H54 (cell line): ENCODE measurements at regions not wholly inside any gene's neighbourhood (a gene's known extent, or its start where the extent isn't known, plus 50 kb on each side); places are given as distances from the start of the nearest gene placed in this dataset.

Experiments
- DNase-seq: peaks from one replicate; pipeline ENCODE4 v3.0.0; 2011; ENCODE audit warnings: low spot score, mixed read lengths; ENCODE audit not compliant: insufficient read length
- FAIRE-seq: peaks from 3 replicates; lab custom pipeline; 2011; peaks lifted over from hg19 to GRCh38; lab: Jason Lieb, UNC
- POLR2A ChIP-seq: IDR thresholded peaks from 2 replicates; pipeline ENCODE4 v1.6.1; 2011; ENCODE audit warnings: low read depth, mild to moderate bottlenecking, low read length

GRCh38 chr17:53186001-53186400 is 636.7 kb upstream of the KIF2B start:
- FAIRE-seq = no peak
- TF ChIP-seq POLR2A = no peak

GRCh38 chr17:53176629-53177028 is 646.1 kb upstream of the KIF2B start:
- no peak for TF ChIP-seq POLR2A
- FAIRE-seq (no peak), DNase-seq (no peak)

More at GRCh38 chr17:53186001-53186400, 636.7 kb upstream of the KIF2B start:
- DNase-seq = no peak

GRCh38 chr17:53168413-53168812 is 654.3 kb upstream of the KIF2B start:
- DNase-seq = no peak
- no peak for FAIRE-seq
- no peak for TF ChIP-seq POLR2A

- DNase-seq (no peak), FAIRE-seq (no peak)
- no peak for TF ChIP-seq POLR2A
These were observed 656.0 kb upstream of the KIF2B start for GRCh38 chr17:53166731-53167130.

- no peak for TF ChIP-seq POLR2A
- FAIRE-seq = no peak
- DNase-seq = no peak
These were observed 672.5 kb upstream of the KIF2B start for GRCh38 chr17:53150101-53150698.

- no peak for TF ChIP-seq POLR2A
- no peak for FAIRE-seq
These were observed 673.4 kb upstream of the KIF2B start for GRCh38 chr17:53149316-53149715.

GRCh38 chr17:53148058-53148457 is 674.7 kb upstream of the KIF2B start:
- FAIRE-seq (no peak), DNase-seq (no peak)
- TF ChIP-seq POLR2A = no peak

More at GRCh38 chr17:53149316-53149715, 673.4 kb upstream of the KIF2B start:
- no peak for DNase-seq

- no peak for DNase-seq
- no peak for TF ChIP-seq POLR2A
- FAIRE-seq = no peak
These were observed 679.8 kb upstream of the KIF2B start for GRCh38 chr17:53142890-53143289.

GRCh38 chr17:53141731-53142130 is 681.0 kb upstream of the KIF2B start:
- no peak for TF ChIP-seq POLR2A
- DNase-seq = no peak
- FAIRE-seq = no peak

GRCh38 chr17:53141280-53141679 is 681.4 kb upstream of the KIF2B start:
- no peak for TF ChIP-seq POLR2A
- FAIRE-seq = no peak
- no peak for DNase-seq

GRCh38 chr17:53137869-53138268 is 684.9 kb upstream of the KIF2B start:
- FAIRE-seq = no peak
- TF ChIP-seq POLR2A = no peak
- DNase-seq = no peak

- FAIRE-seq (no peak), DNase-seq (no peak)
- no peak for TF ChIP-seq POLR2A
These were observed 686.8 kb upstream of the KIF2B start for GRCh38 chr17:53135969-53136368.

GRCh38 chr17:53134548-53134947 is 688.2 kb upstream of the KIF2B start:
- DNase-seq (no peak), FAIRE-seq (no peak)
- TF ChIP-seq POLR2A = no peak

- no peak for FAIRE-seq
- DNase-seq = no peak
- no peak for TF ChIP-seq POLR2A
These were observed 688.9 kb upstream of the KIF2B start for GRCh38 chr17:53133876-53134275.

- DNase-seq (no peak), FAIRE-seq (no peak)
- TF ChIP-seq POLR2A = no peak
These were observed 692.9 kb upstream of the KIF2B start for GRCh38 chr17:53129863-53130262.

GRCh38 chr17:53127331-53127730 is 695.4 kb upstream of the KIF2B start:
- no peak for TF ChIP-seq POLR2A
- FAIRE-seq = no peak
- no peak for DNase-seq

GRCh38 chr17:53122966-53123365 is 699.8 kb upstream of the KIF2B start:
- TF ChIP-seq POLR2A = no peak
- FAIRE-seq (no peak), DNase-seq (no peak)
